ENCODE measurements at regions not wholly inside any gene's neighbourhood (a gene's known extent, or its start where the extent isn't known, plus 50 kb on each side); places are given as distances from the start of the nearest gene placed in this dataset.

DNA sequence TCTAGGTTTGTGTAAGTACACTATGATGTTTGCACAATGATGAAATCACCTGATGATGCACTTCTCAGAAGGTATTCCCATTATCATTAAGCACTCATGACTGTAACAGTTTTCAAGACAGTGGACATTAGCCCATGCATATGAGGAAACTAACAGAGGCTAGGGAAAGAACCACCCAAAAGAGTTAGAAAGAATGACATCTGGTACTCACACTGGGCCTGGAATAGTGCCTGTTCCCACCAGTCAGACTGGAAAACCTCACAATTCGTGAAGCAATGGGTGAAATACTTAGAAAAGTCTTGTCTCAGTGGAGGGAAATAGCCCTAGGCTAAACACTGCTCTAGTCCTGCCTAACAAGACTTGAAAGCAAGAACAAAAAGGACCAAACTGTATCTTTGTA is 117.4 kb upstream of the GDNF start:
- TF ChIP-seq, protein P1, sequence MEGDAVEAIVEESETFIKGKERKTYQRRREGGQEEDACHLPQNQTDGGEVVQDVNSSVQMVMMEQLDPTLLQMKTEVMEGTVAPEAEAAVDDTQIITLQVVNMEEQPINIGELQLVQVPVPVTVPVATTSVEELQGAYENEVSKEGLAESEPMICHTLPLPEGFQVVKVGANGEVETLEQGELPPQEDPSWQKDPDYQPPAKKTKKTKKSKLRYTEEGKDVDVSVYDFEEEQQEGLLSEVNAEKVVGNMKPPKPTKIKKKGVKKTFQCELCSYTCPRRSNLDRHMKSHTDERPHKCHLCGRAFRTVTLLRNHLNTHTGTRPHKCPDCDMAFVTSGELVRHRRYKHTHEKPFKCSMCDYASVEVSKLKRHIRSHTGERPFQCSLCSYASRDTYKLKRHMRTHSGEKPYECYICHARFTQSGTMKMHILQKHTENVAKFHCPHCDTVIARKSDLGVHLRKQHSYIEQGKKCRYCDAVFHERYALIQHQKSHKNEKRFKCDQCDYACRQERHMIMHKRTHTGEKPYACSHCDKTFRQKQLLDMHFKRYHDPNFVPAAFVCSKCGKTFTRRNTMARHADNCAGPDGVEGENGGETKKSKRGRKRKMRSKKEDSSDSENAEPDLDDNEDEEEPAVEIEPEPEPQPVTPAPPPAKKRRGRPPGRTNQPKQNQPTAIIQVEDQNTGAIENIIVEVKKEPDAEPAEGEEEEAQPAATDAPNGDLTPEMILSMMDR (IDR thresholded peaks at IDR 0.05; ENCODE audit: low read length), result no peak
- TF ChIP-seq EZH2 (IDR thresholded peaks at IDR 0.05; ENCODE audit: borderline replicate concordance, low read length), result no peak
